A549 (cell line): ENCODE measurements at regions not wholly inside any gene's neighbourhood (a gene's known extent, or its start where the extent isn't known, plus 50 kb on each side); places are given as distances from the start of the nearest gene placed in this dataset.

Experiments used
- ATAC-seq, 2 experiments: fragments of 200-7000 bp in 1 of 2; fragments of >200 bp in 1 of 2; cut with Nextera tagmentation in 1 of 2; cut with Tn5 transposase in 1 of 2; 3 replicates each; pipeline versions ENCODE4 v1.8.0 to v1.9.1; 2018 to 2020; ENCODE audit warnings: mild to moderate bottlenecking in 1 of 2, moderate library complexity in 1 of 2
- CTCF ChIA-PET: fragments of 300-600 bp; sonication (Branson Sonifier 250); formaldehyde crosslinking; extraction: SDS; loops from one replicate; lab custom pipeline; 2021; ENCODE audit warnings: antibody characterized with exemption, inconsistent platforms; lab: Yijun Ruan, JAX
- POLR2A ChIA-PET: fragments of 350-600 bp; formaldehyde crosslinking; extraction: SDS; loops from one replicate; lab custom pipeline; 2021; ENCODE audit warnings: antibody characterized with exemption, inconsistent platforms; lab: Yijun Ruan, JAX
- DNase-seq, 2 experiments: peaks; one replicate each; pipeline versions ENCODE4 v3.0.0 to v3.0.0-alpha.2; 2011 to 2016; ENCODE audit warnings: low read depth in 1 of 2, low spot score in 1 of 2
- FAIRE-seq: peaks from 2 replicates; lab custom pipeline; 2011; peaks lifted over from hg19 to GRCh38; lab: Jason Lieb, UNC
- H3K27ac ChIP-seq, 2 experiments: fragments of >200 bp; sonication (Bioruptor Twin); formaldehyde crosslinking; 3 replicates each; pipeline ENCODE4 v1.5.1; 2016 to 2017
- H3K4me1 ChIP-seq: fragments of >200 bp; sonication (Bioruptor Twin); formaldehyde crosslinking; 3 replicates; pipeline ENCODE4 v1.6.1; 2016
- H3K4me2 ChIP-seq: fragments of >200 bp; sonication (Bioruptor Twin); formaldehyde crosslinking; 3 replicates; pipeline ENCODE4 v1.6.1; 2016
- H3K4me3 ChIP-seq: fragments of >200 bp; sonication (Bioruptor Twin); formaldehyde crosslinking; 3 replicates; pipeline ENCODE4 v1.5.1; 2016
- H3K9me3 ChIP-seq: fragments of >200 bp; sonication (Bioruptor Twin); formaldehyde crosslinking; 3 replicates; pipeline ENCODE4 v1.6.1; 2016
- ATOH8 ChIP-seq: fragments of 250-450 bp; sonication (Bioruptor Pico); IDR thresholded peaks from 2 replicates; pipeline ENCODE4 v1.5.0; 2020; ENCODE audit warnings: low read depth, mild to moderate bottlenecking, moderate library complexity
- CBX2 ChIP-seq: fragments of 200-600 bp; sonication (generic); IDR thresholded peaks from 2 replicates; pipeline ENCODE4 v1.6.1; 2016; ENCODE audit warnings: low read depth, mild to moderate bottlenecking, borderline replicate concordance
- E2F6 ChIP-seq: IDR thresholded peaks from 2 replicates; pipeline ENCODE4 v1.6.1; 2012; ENCODE audit warnings: low read depth, borderline replicate concordance
- EHMT2 ChIP-seq: fragments of 200-600 bp; sonication (generic); IDR thresholded peaks from 2 replicates; pipeline ENCODE4 v1.6.1; 2016; ENCODE audit warnings: antibody characterized with exemption, low read depth, mild to moderate bottlenecking, moderate library complexity
- EP300 ChIP-seq, 2 experiments: fragments of >200 bp; sonication (Bioruptor Twin); formaldehyde crosslinking; IDR thresholded peaks; 2 replicates in 1 of 2; 3 replicates in 1 of 2; pipeline ENCODE4 v1.6.1; 2016 to 2017
- FOSB ChIP-seq: fragments of 250-450 bp; sonication (Bioruptor Pico); IDR thresholded peaks from 2 replicates; pipeline ENCODE4 v1.5.0; 2020; ENCODE audit warnings: mild to moderate bottlenecking, moderate library complexity
- FOSL2 ChIP-seq, 2 experiments: fragments of 450-650 bp in 1 of 2; fragments of >200 bp in 1 of 2; sonication (Bioruptor Twin) in 1 of 2; formaldehyde crosslinking; IDR thresholded peaks; 2 replicates each; pipeline versions ENCODE4 v1.5.0 to v1.6.1; 2016 to 2020; ENCODE audit warnings: mild to moderate bottlenecking in 1 of 2, moderate library complexity in 1 of 2
- HES2 ChIP-seq: fragments of >200 bp; sonication (Bioruptor Twin); formaldehyde crosslinking; IDR thresholded peaks from 2 replicates; pipeline ENCODE4 v1.6.1; 2016
- HOXB5 ChIP-seq: fragments of 250-450 bp; sonication (Bioruptor Pico); IDR thresholded peaks from 2 replicates; pipeline ENCODE4 v1.5.0; 2020; ENCODE audit warnings: mild to moderate bottlenecking, moderate library complexity
- JUN ChIP-seq, 2 experiments: fragments of >200 bp; sonication (Bioruptor Twin); formaldehyde crosslinking; IDR thresholded peaks; 2 replicates in 1 of 2; 3 replicates in 1 of 2; pipeline ENCODE4 v1.6.1; 2016 to 2017
- MAX ChIP-seq: IDR thresholded peaks from 2 replicates; pipeline ENCODE4 v1.6.1; 2012
- NPAS2 ChIP-seq: fragments of 250-450 bp; sonication (Bioruptor Pico); IDR thresholded peaks from 2 replicates; pipeline ENCODE4 v1.8.0; 2022; ENCODE audit warnings: mild to moderate bottlenecking, moderate library complexity, borderline replicate concordance
- NR3C1 ChIP-seq: fragments of >200 bp; sonication (Bioruptor Twin); formaldehyde crosslinking; IDR thresholded peaks from 3 replicates; pipeline ENCODE4 v1.6.1; 2017
- PHF8 ChIP-seq: fragments of 200-600 bp; sonication (generic); IDR thresholded peaks from 2 replicates; pipeline ENCODE4 v1.6.1; 2016; ENCODE audit warnings: low read depth, mild to moderate bottlenecking, antibody characterized with exemption, moderate library complexity, borderline replicate concordance
- RARB ChIP-seq: fragments of 250-450 bp; sonication (Bioruptor Pico); IDR thresholded peaks from 2 replicates; pipeline ENCODE4 v1.8.0; 2021; ENCODE audit warnings: mild to moderate bottlenecking, moderate library complexity
- RCOR1 ChIP-seq: fragments of 150-350 bp; IDR thresholded peaks from 2 replicates; pipeline ENCODE4 v1.6.1; 2014; ENCODE audit warnings: antibody characterized with exemption, low read length, low read depth
- REST ChIP-seq: fragments of 200-600 bp; sonication (generic); IDR thresholded peaks from 2 replicates; pipeline ENCODE4 v1.6.1; 2016; ENCODE audit warnings: antibody characterized with exemption, mild to moderate bottlenecking, moderate library complexity
- RFX5 ChIP-seq: fragments of 450-650 bp; IDR thresholded peaks from 2 replicates; pipeline ENCODE4 v1.7.1; 2014; ENCODE audit warnings: antibody characterized with exemption, mild to moderate bottlenecking, moderate library complexity
- RNF2 ChIP-seq: fragments of 200-600 bp; sonication (generic); IDR thresholded peaks from 2 replicates; pipeline ENCODE4 v1.6.1; 2016; ENCODE audit warnings: low read depth, mild to moderate bottlenecking, antibody characterized with exemption, moderate library complexity, borderline replicate concordance
- SMC3 ChIP-seq: fragments of >200 bp; sonication (Bioruptor Twin); formaldehyde crosslinking; IDR thresholded peaks from 3 replicates; pipeline ENCODE4 v1.6.1; 2018; ENCODE audit warnings: inconsistent platforms
- TFCP2L1 ChIP-seq: fragments of 250-450 bp; sonication (Bioruptor Pico); IDR thresholded peaks from 2 replicates; pipeline ENCODE4 v1.5.0; 2021; ENCODE audit warnings: mild to moderate bottlenecking
- TP53 ChIP-seq: fragments of 250-450 bp; sonication (Bioruptor Pico); IDR thresholded peaks from 2 replicates; pipeline ENCODE4 v1.5.0; 2021; ENCODE audit warnings: mild to moderate bottlenecking, moderate library complexity
- USF2 ChIP-seq: fragments of 450-650 bp; IDR thresholded peaks from 2 replicates; pipeline ENCODE4 v1.6.1; 2014; ENCODE audit warnings: antibody characterized with exemption
- ZC3H11A ChIP-seq: fragments of 450-650 bp; IDR thresholded peaks from 2 replicates; pipeline ENCODE4 v1.6.1; 2014; ENCODE audit warnings: antibody characterized with exemption, mild to moderate bottlenecking
- WGBS: methylation state at CpG from one replicate; pipeline ENCODE4 v1.1.6; 2017; ENCODE audit errors: missing lambda C conversion rate; 5-methylcytosine and 5-hydroxymethylcytosine counted together

GRCh38 chr3:176321099-176321498 is 876.2 kb downstream of the TBL1XR1 start:
- no peak overlapping the region for H3K4me3 ChIP-seq
- no peak for ATAC-seq
- WGBS, result 27% methylated on average over 2 of the region's 2 CpGs
- ChIA-PET CTCF (no interaction called here), POLR2A (no interaction called here)
- FAIRE-seq, result no peak
- no peak overlapping the region for H3K27ac ChIP-seq
- H3K9me3 ChIP-seq, result no peaks in the 10 kb centered on the region
- no peak for DNase-seq
- no peak for TF ChIP-seq RARB (CRISPR knock-in tag)
- TF ChIP-seq EP300 (IDR thresholded peaks at IDR 0.05), result no peak
- TF ChIP-seq TFCP2L1 (CRISPR knock-in tag), result no peak
- no peak for TF ChIP-seq FOSB (CRISPR knock-in tag)
- no peak for TF ChIP-seq CBX2
- no peak for TF ChIP-seq ZC3H11A
- no peak for TF ChIP-seq JUN (IDR thresholded peaks at IDR 0.05)
- no peak for TF ChIP-seq SMC3
- no peak for TF ChIP-seq NR3C1
- TF ChIP-seq HES2, result no peak
- no peak for TF ChIP-seq HOXB5 (CRISPR knock-in tag)
- TF ChIP-seq EHMT2, result no peak
- TF ChIP-seq RNF2, result no peak
- TF ChIP-seq E2F6, result no peak
- no peak for TF ChIP-seq REST
- H3K4me2 ChIP-seq, result no peak overlapping the region
- no peaks in the 10 kb centered on the region for H3K4me1 ChIP-seq

GRCh38 chr3:176313426-176313825 is 883.9 kb downstream of the TBL1XR1 start:
- no peak for FAIRE-seq
- no peak overlapping the region for H3K27ac ChIP-seq
- DNase-seq, result no peak
- 26% methylated on average over 3 of the region's 3 CpGs for WGBS
- H3K4me3 ChIP-seq, result no peak overlapping the region
- no peak for TF ChIP-seq NPAS2 (CRISPR knock-in tag)
- TF ChIP-seq E2F6, result no peak
- no peak for TF ChIP-seq TP53 (CRISPR knock-in tag)
- no peak for TF ChIP-seq RFX5
- no peak for TF ChIP-seq FOSL2 (IDR thresholded peaks at IDR 0.05)
- no peak for TF ChIP-seq FOSL2 (CRISPR knock-in tag; IDR thresholded peaks at IDR 0.05)
- no peak for TF ChIP-seq CBX2
- TF ChIP-seq SMC3, result no peak
- TF ChIP-seq PHF8, result no peak
- no peak for TF ChIP-seq MAX
- no peak for TF ChIP-seq RCOR1
- TF ChIP-seq USF2, result no peak
- no peak for TF ChIP-seq RARB (CRISPR knock-in tag)
- no peak for TF ChIP-seq ATOH8 (CRISPR knock-in tag)
- no peak overlapping the region for H3K4me2 ChIP-seq
- POLR2A ChIA-PET, result no interaction called here
- H3K4me1 ChIP-seq, result no peaks in the 10 kb centered on the region
- CTCF ChIA-PET, result no interaction called here
- no peaks in the 10 kb centered on the region for H3K9me3 ChIP-seq
- ATAC-seq, result no peak
